Spleen (tissue), 11 donors: ENCODE measurements at regions not wholly inside any gene's neighbourhood (a gene's known extent, or its start where the extent isn't known, plus 50 kb on each side); places are given as distances from the start of the nearest gene placed in this dataset.

Experiments used
- DNase-seq: peaks from one replicate; pipeline ENCODE4 v3.0.0-alpha.2; 2020
- H3K27ac ChIP-seq, 8 donors: fragments of 200-600 bp; sonication (generic) in 7 of 8; 1 replicate in 4 of 8; 2 replicates in 4 of 8; pipeline versions ENCODE4 v1.5.0 to v1.8.0; 2016 to 2021; ENCODE audit warnings: inconsistent platforms in 4 of 8, mild to moderate bottlenecking in 4 of 8, moderate library complexity in 1 of 8
- H3K27me3 ChIP-seq, 7 donors: fragments of 200-600 bp; sonication (generic) in 6 of 7; replicated peaks in 1 of 7; 1 replicate in 4 of 7; 2 replicates in 3 of 7; pipeline versions ENCODE4 v1.5.0 to v1.8.0; 2016 to 2021; ENCODE audit warnings: inconsistent platforms in 3 of 7, mild to moderate bottlenecking in 1 of 7
- H3K36me3 ChIP-seq, 6 donors: fragments of 200-600 bp; sonication (generic) in 5 of 6; 1 replicate in 4 of 6; 2 replicates in 2 of 6; pipeline versions ENCODE4 v1.5.0 to v1.8.0; 2016 to 2021; ENCODE audit warnings: inconsistent platforms in 2 of 6
- H3K4me1 ChIP-seq, 6 donors: fragments of 200-600 bp; sonication (generic) in 5 of 6; 1 replicate in 3 of 6; 2 replicates in 3 of 6; pipeline versions ENCODE4 v1.5.0 to v1.8.0; 2016 to 2021; ENCODE audit warnings: inconsistent platforms in 3 of 6
- H3K4me3 ChIP-seq, 8 donors: fragments of 200-600 bp; sonication (generic) in 7 of 8; 1 replicate in 4 of 8; 2 replicates in 4 of 8; pipeline versions ENCODE4 v1.5.0 to v1.8.0; 2016 to 2021; ENCODE audit warnings: inconsistent platforms in 4 of 8, mild to moderate bottlenecking in 4 of 8, moderate library complexity in 2 of 8
- H3K9me3 ChIP-seq, 8 donors: fragments of 200-600 bp; sonication (generic) in 7 of 8; 1 replicate in 4 of 8; 2 replicates in 4 of 8; pipeline versions ENCODE4 v1.5.0 to v1.8.0; 2016 to 2021; ENCODE audit warnings: inconsistent platforms in 4 of 8
- CTCF ChIP-seq, 11 experiments: fragments of 200-600 bp in 7 of 11; fragments of 450-650 bp in 4 of 11; sonication (generic) in 4 of 11; IDR thresholded peaks in 8 of 11; conservative IDR thresholded peaks in 3 of 11; 1 replicate in 7 of 11; 2 replicates in 4 of 11; pipeline versions ENCODE4 v1.4.0 to v1.8.0; 2016 to 2021; ENCODE audit warnings: antibody characterized with exemption in 11 of 11, inconsistent platforms in 4 of 11, mild to moderate bottlenecking in 1 of 11
- POLR2A ChIP-seq, 3 donors: fragments of 450-650 bp; IDR thresholded peaks; one replicate each; pipeline ENCODE4 v1.5.1; 2017; ENCODE audit warnings: antibody characterized with exemption in 3 of 3, mild to moderate bottlenecking in 1 of 3
- POLR2AphosphoS5 ChIP-seq, 3 donors: sonication (generic); formaldehyde crosslinking; IDR thresholded peaks; one replicate each; pipeline ENCODE4 v1.5.1; 2017; ENCODE audit warnings: antibody characterized with exemption in 3 of 3
- WGBS, 5 donors: extraction: QIAGEN DNeasy Blood & Tissue Kit in 3 of 5; methylation state at CpG; one replicate each; pipeline versions ENCODE4 v1.1.5 to v1.1.7; 2013 to 2018; 5-methylcytosine and 5-hydroxymethylcytosine counted together
- intact Hi-C: fragments of 100-400 bp; cut with DNase I; formaldehyde crosslinking; loops from one replicate; pipeline ENCODE4 v1.15.0; 2023; ENCODE audit warnings: low total_unique reads
- donor health status: healthy with polysubstance abuse.
- donor health status: DM: no; HTN: no; CAD: no; lungs with moderate emphysema.
- donor health status: DM: no; HTN: no; CAD: no.
- donor health status: Bipolar disorder and iron deficiency.
- donor health status: healthy.
- donor health status: DM: no; HTN: no; CAD: no.
- donor health status: DM: yes; HTN: yes; CAD: no.

DNA sequence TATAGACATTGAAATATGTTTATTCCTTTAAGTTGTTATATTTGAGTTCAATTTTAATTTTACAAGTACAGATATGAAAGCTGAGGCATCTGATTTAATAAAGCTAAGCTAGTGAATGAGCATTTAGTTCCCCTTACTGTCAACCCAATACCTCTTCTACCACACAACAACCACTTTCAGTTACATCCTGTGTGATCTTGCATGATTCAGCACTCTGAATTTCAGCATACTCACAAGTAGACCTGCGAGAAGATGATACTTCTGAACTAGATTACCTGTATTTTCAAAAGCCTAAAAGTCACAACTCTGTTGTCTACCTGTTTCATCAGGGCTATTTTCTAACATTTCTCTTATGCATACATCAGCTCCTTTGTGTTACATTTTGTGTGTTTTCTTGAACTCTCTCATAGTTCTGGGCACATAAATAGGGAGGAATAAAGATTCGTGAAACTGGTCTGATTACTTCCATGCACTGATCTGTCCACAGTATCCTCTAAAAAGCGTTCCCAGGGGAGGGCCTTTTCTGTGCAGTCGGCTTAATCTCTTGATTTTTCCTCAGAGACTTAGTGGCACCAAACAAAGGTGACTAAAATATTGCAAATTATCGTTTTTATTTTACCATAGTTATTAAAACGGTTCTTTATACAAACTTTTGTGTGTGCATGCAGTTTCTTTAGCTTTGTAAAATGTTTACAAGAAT is 2025.5 kb upstream of the NUDT12 start:
- H3K27me3 ChIP-seq = no peaks in the 10 kb centered on the region
- TF ChIP-seq POLR2AphosphoS5 (IDR thresholded peaks at IDR 0.05) (no peak), CTCF (IDR thresholded peaks at IDR 0.05 in 8 of 11, conservative IDR thresholded peaks at IDR 0.05 in 3 of 11) (no peak), POLR2A (IDR thresholded peaks at IDR 0.05) (no peak)
- WGBS, 5 donors = 59 to 75% (median 66%) methylated on average over 6 of the region's 6 CpGs
- peaks cover 0 to 11% (median 2%) of the 10 kb centered on the region in 8 donors for H3K9me3 ChIP-seq
- H3K27ac ChIP-seq = no peak overlapping the region
- intact Hi-C loops = no loop called here
- no peaks in the 10 kb centered on the region for H3K4me1 ChIP-seq
- DNase-seq = no peak
- no peaks in the 10 kb centered on the region for H3K36me3 ChIP-seq
- H3K4me3 ChIP-seq = no peak overlapping the region

- H3K4me1 ChIP-seq = no peaks in the 10 kb centered on the region
- WGBS, 5 donors = 55 to 70% (median 59%) methylated on average over 5 to 7 of the region's 7 CpGs
- no peak for DNase-seq
- intact Hi-C loops = no loop called here
- H3K27ac ChIP-seq = no peak overlapping the region
- no peak overlapping the region for H3K4me3 ChIP-seq
- H3K36me3 ChIP-seq = no peaks in the 10 kb centered on the region
- no peak for TF ChIP-seq POLR2AphosphoS5 (IDR thresholded peaks at IDR 0.05)
- no peak for TF ChIP-seq POLR2A (IDR thresholded peaks at IDR 0.05)
- TF ChIP-seq CTCF (IDR thresholded peaks at IDR 0.05 in 8 of 11, conservative IDR thresholded peaks at IDR 0.05 in 3 of 11) = no peak
- peaks cover 0 to 26% (median 15%) of the 10 kb centered on the region in 8 donors for H3K9me3 ChIP-seq
- no peaks in the 10 kb centered on the region for H3K27me3 ChIP-seq
Measured at GRCh38 chr5:105581988-105582690, 2019.5 kb upstream of the NUDT12 start.

- Histone ChIP-seq H3K9me3 (peaks cover 0 to 11% (median 5%) of the 10 kb centered on the region in 8 donors), H3K36me3 (no peaks in the 10 kb centered on the region), H3K4me1 (no peaks in the 10 kb centered on the region), H3K27me3 (no peaks in the 10 kb centered on the region), H3K4me3 (no peak overlapping the region), H3K27ac (no peak overlapping the region)
- intact Hi-C loops = no loop called here
- no peak for TF ChIP-seq CTCF (IDR thresholded peaks at IDR 0.05 in 8 of 11, conservative IDR thresholded peaks at IDR 0.05 in 3 of 11)
- no peak for TF ChIP-seq POLR2A (IDR thresholded peaks at IDR 0.05)
- no peak for TF ChIP-seq POLR2AphosphoS5 (IDR thresholded peaks at IDR 0.05)
- no peak for DNase-seq
Measured at GRCh38 chr5:105573575-105573974, 2011.0 kb upstream of the NUDT12 start.

DNA sequence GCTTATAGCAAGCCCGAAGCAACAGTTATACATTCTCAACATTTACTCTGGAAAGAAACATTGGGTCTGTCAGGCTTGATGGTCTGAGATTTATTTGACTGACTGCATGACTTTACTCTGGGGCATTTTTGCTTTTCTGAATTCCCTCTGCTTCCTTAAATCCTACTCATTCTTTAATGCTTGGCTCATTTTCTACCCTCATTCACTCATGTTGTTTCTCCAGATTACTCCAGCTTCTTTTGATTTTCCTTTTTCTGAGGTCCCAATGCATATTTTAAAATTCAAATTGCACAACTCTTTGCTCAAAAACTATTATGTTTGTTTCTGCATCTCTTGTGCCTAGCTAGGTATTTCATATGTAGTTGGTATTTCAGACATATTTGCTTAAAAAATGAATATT is 2002.9 kb upstream of the NUDT12 start:
- Histone ChIP-seq H3K27me3 (no peaks in the 10 kb centered on the region), H3K9me3 (peaks cover 0 to 10% (median 5%) of the 10 kb centered on the region in 8 donors), H3K36me3 (no peaks in the 10 kb centered on the region), H3K4me3 (no peak overlapping the region), H3K4me1 (no peaks in the 10 kb centered on the region), H3K27ac (no peak overlapping the region)
- intact Hi-C loops = no loop called here
- no peak for DNase-seq
- TF ChIP-seq CTCF (IDR thresholded peaks at IDR 0.05 in 8 of 11, conservative IDR thresholded peaks at IDR 0.05 in 3 of 11) = no peak
- no peak for TF ChIP-seq POLR2AphosphoS5 (IDR thresholded peaks at IDR 0.05)
- no peak for TF ChIP-seq POLR2A (IDR thresholded peaks at IDR 0.05)
- WGBS, 5 donors = 75 to 90% (median 79%) methylated on average over 1 of the region's 1 CpG
